ENCODE measurements at regions not wholly inside any gene's neighbourhood (a gene's known extent, or its start where the extent isn't known, plus 50 kb on each side); places are given as distances from the start of the nearest gene placed in this dataset.
A peak's percentile ranks its signal among the peaks of the same experiment; 100 is the strongest.

GRCh38 chr15:62946940-62947339, 95.6 kb upstream of the TPM1 start:
- no peaks in the 10 kb centered on the region for H3K36me3 ChIP-seq (ENCODE audit: control insufficient read depth in 4 of 4, insufficient read depth in 3 of 4, low read depth in 1 of 4, low read length in 3 of 4)
- TF ChIP-seq EGR1 (IDR thresholded peaks at IDR 0.05; ENCODE audit: low read depth in 2 of 2) (no peak), RAD21 (IDR thresholded peaks at IDR 0.05) (no peak), ZBTB33 (IDR thresholded peaks at IDR 0.05) (no peak), YY1 (IDR thresholded peaks at IDR 0.05) (no peak), ATF3 (IDR thresholded peaks at IDR 0.05) (no peak), FOXA2 (IDR thresholded peaks at IDR 0.05) (no peak), HNF4G (IDR thresholded peaks at IDR 0.05) (no peak), TAF1 (conservative IDR thresholded peaks at IDR 0.05) (no peak)
- no peak overlapping the region for H3K27ac ChIP-seq (ENCODE audit: low read depth in 1 of 2, low read length in 2 of 2)
- no peak for DNase-seq (ENCODE audit: low spot score)
- peaks cover 0 to 5% (median 0%) of the 10 kb centered on the region in 4 donors for H3K4me1 ChIP-seq (ENCODE audit: control insufficient read depth in 4 of 4, insufficient read depth in 4 of 4, low read length in 3 of 4)
- no peak overlapping the region for H3K9ac ChIP-seq (ENCODE audit: low read depth in 1 of 2, low read length in 2 of 2)
- WGBS, result 95% methylated on average over 2 of the region's 2 CpGs
- no peaks in the 10 kb centered on the region for H3K9me3 ChIP-seq (ENCODE audit: control insufficient read depth in 4 of 4, low read length in 3 of 4)
- H3K27me3 ChIP-seq (ENCODE audit: control insufficient read depth in 4 of 4, insufficient read depth in 4 of 4, low read length in 3 of 4), result no peaks in the 10 kb centered on the region
- H3K4me3 ChIP-seq (ENCODE audit: low read depth in 1 of 3, low read length in 3 of 3), result no peak overlapping the region

GRCh38 chr15:62950462-62950931, 92.0 kb upstream of the TPM1 start:
- no peaks in the 10 kb centered on the region for H3K36me3 ChIP-seq (ENCODE audit: control insufficient read depth in 4 of 4, insufficient read depth in 3 of 4, low read depth in 1 of 4, low read length in 3 of 4)
- no peak overlapping the region for H3K4me3 ChIP-seq (ENCODE audit: low read depth in 1 of 3, low read length in 3 of 3)
- H3K9ac ChIP-seq (ENCODE audit: low read depth in 1 of 2, low read length in 2 of 2), result no peak overlapping the region
- H3K27ac ChIP-seq (ENCODE audit: low read depth in 1 of 2, low read length in 2 of 2), result no peak overlapping the region
- peaks cover 0 to 5% (median 0%) of the 10 kb centered on the region in 4 donors for H3K4me1 ChIP-seq (ENCODE audit: control insufficient read depth in 4 of 4, insufficient read depth in 4 of 4, low read length in 3 of 4)
- 49% methylated on average over 5 of the region's 5 CpGs for WGBS
- no peaks in the 10 kb centered on the region for H3K9me3 ChIP-seq (ENCODE audit: control insufficient read depth in 4 of 4, low read length in 3 of 4)
- no peaks in the 10 kb centered on the region for H3K27me3 ChIP-seq (ENCODE audit: control insufficient read depth in 4 of 4, insufficient read depth in 4 of 4, low read length in 3 of 4)
- TF ChIP-seq JUND (IDR thresholded peaks at IDR 0.05), result no peak
- TF ChIP-seq HNF4A (conservative IDR thresholded peaks at IDR 0.05), result peak in 1 of 2 donors; percentile 32
- no peak for DNase-seq (ENCODE audit: low spot score)

DNA sequence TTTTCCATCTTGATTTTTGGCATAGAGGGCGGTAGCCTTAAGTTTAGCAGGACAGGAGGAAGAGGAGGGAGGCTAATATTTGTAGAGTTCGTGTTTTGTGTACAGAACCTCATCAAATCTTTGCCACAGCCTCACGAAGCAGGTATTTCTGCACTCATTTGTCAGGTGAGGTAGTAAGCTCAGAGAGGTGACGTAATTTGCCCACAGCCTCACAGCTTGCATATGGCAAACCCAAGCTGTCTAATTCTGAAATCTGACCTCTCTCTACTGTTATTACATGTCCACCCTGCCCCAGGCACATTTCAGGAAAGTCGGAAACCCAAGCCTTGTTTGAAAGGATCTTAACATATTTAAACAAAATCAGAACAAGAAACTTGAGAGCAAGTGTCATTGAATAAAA, 91.1 kb upstream of the TPM1 start:
- no peaks in the 10 kb centered on the region for H3K27me3 ChIP-seq (ENCODE audit: control insufficient read depth in 4 of 4, insufficient read depth in 4 of 4, low read length in 3 of 4)
- WGBS, result 87% methylated on average over 5 of the region's 5 CpGs

More for the DNA sequence above, 91.1 kb upstream of the TPM1 start:
- DNase-seq (ENCODE audit: low spot score), result no peak
- no peaks in the 10 kb centered on the region for H3K9me3 ChIP-seq (ENCODE audit: control insufficient read depth in 4 of 4, low read length in 3 of 4)
- no peak overlapping the region for H3K27ac ChIP-seq (ENCODE audit: low read depth in 1 of 2, low read length in 2 of 2)
- TF ChIP-seq ZBTB33 (IDR thresholded peaks at IDR 0.05) (no peak), NR2F2 (IDR thresholded peaks at IDR 0.05) (no peak), JUND (IDR thresholded peaks at IDR 0.05) (no peak), GABPA (IDR thresholded peaks at IDR 0.05 in 1 of 2, conservative IDR thresholded peaks at IDR 0.05 in 1 of 2) (no peak), CTCF (IDR thresholded peaks at IDR 0.05; ENCODE audit: low read depth, low read length, missing input control) (no peak), HNF4A (conservative IDR thresholded peaks at IDR 0.05) (no peak), HNF4G (IDR thresholded peaks at IDR 0.05) (no peak), FOXA2 (IDR thresholded peaks at IDR 0.05) (no peak), ATF3 (IDR thresholded peaks at IDR 0.05) (no peak), RXRA (IDR thresholded peaks at IDR 0.05) (no peak)
- no peak overlapping the region for H3K4me3 ChIP-seq (ENCODE audit: low read depth in 1 of 3, low read length in 3 of 3)
- no peak overlapping the region for H3K9ac ChIP-seq (ENCODE audit: low read depth in 1 of 2, low read length in 2 of 2)
- no peaks in the 10 kb centered on the region for H3K36me3 ChIP-seq (ENCODE audit: control insufficient read depth in 4 of 4, insufficient read depth in 3 of 4, low read depth in 1 of 4, low read length in 3 of 4)
- H3K4me1 ChIP-seq (ENCODE audit: control insufficient read depth in 4 of 4, insufficient read depth in 4 of 4, low read length in 3 of 4), result peaks cover 0 to 5% (median 0%) of the 10 kb centered on the region in 4 donors

All from liver (tissue), 8 donors.